GM23248 (cell line): ENCODE measurements at regions not wholly inside any gene's neighbourhood (a gene's known extent, or its start where the extent isn't known, plus 50 kb on each side); places are given as distances from the start of the nearest gene placed in this dataset.

Experiments
- DNase-seq: peaks from one replicate; pipeline ENCODE4 v3.0.0-alpha.2; 2015
- H2AFZ ChIP-seq: fragments of 200-600 bp; sonication (generic); 2 replicates; pipeline ENCODE4 v1.6.1; 2016; ENCODE audit warnings: antibody characterized with exemption
- H3F3A ChIP-seq: fragments of 200-600 bp; sonication (generic); 2 replicates; pipeline ENCODE4 v1.6.1; 2016; ENCODE audit warnings: mild to moderate bottlenecking, antibody characterized with exemption, mixed run types; ENCODE audit not compliant: insufficient read depth
- H3K27ac ChIP-seq: fragments of 200-600 bp; sonication (generic); 2 replicates; pipeline ENCODE4 v1.5.1; 2016; ENCODE audit warnings: mild to moderate bottlenecking
- H3K27me3 ChIP-seq: fragments of 200-600 bp; sonication (generic); replicated peaks from 2 replicates; pipeline ENCODE4 v1.6.1; 2016; ENCODE audit warnings: mild to moderate bottlenecking; ENCODE audit not compliant: insufficient read depth
- H3K36me3 ChIP-seq: fragments of 200-600 bp; sonication (generic); 2 replicates; pipeline ENCODE4 v1.6.1; 2016; ENCODE audit warnings: low read depth, mild to moderate bottlenecking
- H3K4me1 ChIP-seq: fragments of 200-600 bp; sonication (generic); 2 replicates; pipeline ENCODE4 v1.6.1; 2016; ENCODE audit warnings: mild to moderate bottlenecking; ENCODE audit not compliant: insufficient read depth
- H3K4me2 ChIP-seq: fragments of 200-600 bp; sonication (generic); one replicate; pipeline ENCODE4 v1.6.1; 2016; ENCODE audit warnings: mild to moderate bottlenecking; ENCODE audit not compliant: unreplicated experiment
- H3K4me3 ChIP-seq: fragments of 200-600 bp; sonication (generic); 2 replicates; pipeline ENCODE4 v1.5.1; 2016; ENCODE audit warnings: mild to moderate bottlenecking
- H3K79me2 ChIP-seq: fragments of 200-600 bp; sonication (generic); 2 replicates; pipeline ENCODE4 v1.6.1; 2016; ENCODE audit warnings: mild to moderate bottlenecking; ENCODE audit not compliant: insufficient read depth
- H3K9ac ChIP-seq: fragments of 200-600 bp; sonication (generic); 2 replicates; pipeline ENCODE4 v1.6.1; 2016; ENCODE audit warnings: mild to moderate bottlenecking
- H3K9me2 ChIP-seq: fragments of 200-600 bp; sonication (generic); 2 replicates; pipeline ENCODE4 v1.6.1; 2016; ENCODE audit warnings: mixed run types, mild to moderate bottlenecking, moderate library complexity; ENCODE audit not compliant: insufficient read depth
- H3K9me3 ChIP-seq: fragments of 200-600 bp; sonication (generic); one replicate; pipeline ENCODE4 v1.6.1; 2017; ENCODE audit warnings: low read depth
- H4K20me1 ChIP-seq: fragments of 200-600 bp; sonication (generic); 2 replicates; pipeline ENCODE4 v1.6.0; 2016; ENCODE audit not compliant: insufficient read depth
- EZH2 ChIP-seq: fragments of 200-600 bp; sonication (generic); IDR thresholded peaks from 2 replicates; pipeline ENCODE4 v1.6.1; 2018; ENCODE audit warnings: antibody characterized with exemption, mild to moderate bottlenecking; ENCODE audit not compliant: insufficient read depth, poor library complexity, severe bottlenecking
- EZH2phosphoT487 ChIP-seq: fragments of 200-600 bp; sonication (generic); IDR thresholded peaks from 2 replicates; pipeline ENCODE4 v1.6.1; 2018; ENCODE audit warnings: antibody characterized with exemption, moderate library complexity, mild to moderate bottlenecking, low read depth; ENCODE audit not compliant: insufficient read depth
- WGBS, 2 experiments: methylation state at CpG; one replicate each; pipeline ENCODE4 v1.1.6; 2015 to 2017; ENCODE audit warnings: low lambda C conversion rate in 2 of 2, low coverage in 1 of 2; ENCODE audit errors: missing lambda C conversion rate in 2 of 2; 5-methylcytosine and 5-hydroxymethylcytosine counted together
- in situ Hi-C: fragments of 300-500 bp; cut with MboI; formaldehyde crosslinking; loops from 2 replicates; pipeline ENCODE4 v1.15.0; 2020

DNA sequence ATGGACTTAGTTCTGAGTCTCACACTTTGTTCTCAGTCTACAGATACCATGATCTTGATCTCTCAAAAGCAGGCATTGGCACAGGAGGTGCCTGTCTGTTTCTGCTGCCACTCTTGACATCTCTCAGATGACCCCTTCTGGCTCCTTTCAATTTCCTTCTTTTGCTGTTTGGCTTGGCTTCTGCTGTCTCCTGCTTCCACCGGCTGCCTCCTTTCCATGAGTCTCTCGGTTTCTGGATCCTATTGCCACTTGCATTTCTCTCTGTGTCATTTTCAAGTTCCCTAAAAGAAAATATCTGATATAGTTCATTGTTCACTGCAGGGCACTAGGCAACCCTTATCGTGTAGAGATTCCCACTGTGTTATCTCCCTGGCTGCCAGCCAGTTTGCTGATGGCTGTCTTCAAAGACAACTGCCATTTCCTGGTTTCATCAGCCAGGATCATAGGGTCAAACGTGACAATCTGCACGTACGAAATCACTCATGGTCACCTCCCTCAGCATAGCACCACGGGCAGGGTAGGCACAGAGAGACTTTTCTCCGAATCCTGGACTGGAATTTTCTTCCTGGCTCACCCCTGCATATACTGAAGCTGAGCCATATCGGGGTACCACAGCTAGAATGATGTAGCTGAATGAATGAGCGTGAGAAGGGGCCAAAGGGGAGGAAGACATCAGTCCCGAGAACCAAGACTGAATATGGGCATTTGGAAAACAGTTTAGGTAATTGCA lies 144.6 kb upstream of the TMEM170B start:
- Histone ChIP-seq H3K27ac (no peak overlapping the region), H3K9me3 (no peaks in the 10 kb centered on the region), H3K9me2 (no peaks in the 10 kb centered on the region), H4K20me1 (no peaks in the 10 kb centered on the region), H2AFZ (no peak overlapping the region), H3F3A (no peaks in the 10 kb centered on the region), H3K4me3 (no peak overlapping the region), H3K36me3 (no peaks in the 10 kb centered on the region), H3K4me1 (peaks cover 12% of the 10 kb centered on the region), H3K79me2 (no peaks in the 10 kb centered on the region), H3K4me2 (no peak overlapping the region), H3K27me3 (no peaks in the 10 kb centered on the region), H3K9ac (no peak overlapping the region)
- TF ChIP-seq EZH2, result no peak
- TF ChIP-seq EZH2phosphoT487, result no peak
- DNase-seq, result no peak
- WGBS, 2 experiments, result 75 to 83% methylated on average over 11 of the region's 11 CpGs
- in situ Hi-C loops, result no loop called here

DNA sequence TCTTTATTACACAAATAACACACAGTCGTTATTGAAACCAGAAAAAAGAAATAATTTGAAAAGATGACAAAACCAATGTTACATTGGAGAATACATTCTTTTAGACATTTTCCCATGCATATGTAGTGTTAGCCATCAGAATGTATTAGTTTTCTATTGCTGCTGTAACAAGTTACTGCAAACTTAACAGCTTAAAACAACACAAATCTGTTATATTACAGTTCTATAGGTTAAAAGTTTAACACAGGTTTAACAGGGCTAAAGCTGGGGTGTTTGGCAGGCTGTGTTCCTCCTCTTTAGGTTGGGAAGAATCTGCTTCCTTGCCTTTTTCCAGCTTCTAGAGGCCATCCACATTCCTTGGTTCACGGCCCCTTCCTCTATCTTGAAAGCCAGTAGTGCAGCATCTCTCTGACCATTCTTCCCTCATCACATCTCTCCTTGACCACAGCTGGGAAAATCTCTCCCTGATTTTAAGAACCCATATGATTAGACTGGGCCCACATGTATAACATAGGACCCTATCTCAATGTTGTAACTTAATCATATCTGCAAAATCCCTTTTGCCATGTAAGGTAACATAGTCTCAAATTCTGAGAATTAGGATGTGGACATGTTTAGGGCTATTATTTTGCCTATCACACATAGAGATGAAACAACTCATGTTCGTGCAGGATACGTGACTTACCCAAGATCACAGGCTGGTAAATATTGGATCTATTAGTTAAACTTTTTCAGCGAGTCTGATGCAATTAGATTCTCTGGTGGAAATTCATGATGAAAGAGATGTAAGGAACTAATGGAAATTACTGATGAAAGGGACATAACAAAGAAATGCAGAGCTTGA lies 145.4 kb upstream of the TMEM170B start:
- no peak overlapping the region for H3K4me3 ChIP-seq
- H3K9ac ChIP-seq, result no peak overlapping the region
- in situ Hi-C loops, result no loop called here
- no peaks in the 10 kb centered on the region for H3F3A ChIP-seq
- H2AFZ ChIP-seq, result no peak overlapping the region
- no peaks in the 10 kb centered on the region for H3K9me2 ChIP-seq
- H3K36me3 ChIP-seq, result no peaks in the 10 kb centered on the region
- WGBS, 2 experiments, result 82 to 88% methylated on average over 5 of the region's 5 CpGs
- no peaks in the 10 kb centered on the region for H3K79me2 ChIP-seq
- no peaks in the 10 kb centered on the region for H4K20me1 ChIP-seq
- DNase-seq, result no peak
- peaks cover 12% of the 10 kb centered on the region for H3K4me1 ChIP-seq
- H3K27me3 ChIP-seq, result no peaks in the 10 kb centered on the region
- H3K9me3 ChIP-seq, result no peaks in the 10 kb centered on the region
- TF ChIP-seq EZH2phosphoT487, result no peak
- no peak for TF ChIP-seq EZH2
- H3K27ac ChIP-seq, result no peak overlapping the region
- no peak overlapping the region for H3K4me2 ChIP-seq

- TF ChIP-seq EZH2phosphoT487 (no peak), EZH2 (no peak)
- Histone ChIP-seq H3K27ac (no peak overlapping the region), H3K4me3 (no peak overlapping the region), H3K36me3 (no peaks in the 10 kb centered on the region), H3K79me2 (no peaks in the 10 kb centered on the region), H3K27me3 (no peaks in the 10 kb centered on the region), H3F3A (no peaks in the 10 kb centered on the region), H3K4me2 (no peak overlapping the region), H3K9me3 (no peaks in the 10 kb centered on the region), H2AFZ (no peak overlapping the region), H3K9ac (no peak overlapping the region), H4K20me1 (no peaks in the 10 kb centered on the region), H3K9me2 (no peaks in the 10 kb centered on the region), H3K4me1 (peaks cover 12% of the 10 kb centered on the region)
- 84 to 85% methylated on average over 7 of the region's 7 CpGs for WGBS, 2 experiments
- DNase-seq, result no peak
- in situ Hi-C loops, result no loop called here
Observed at GRCh38 chr6:11389977-11390376, 147.6 kb upstream of the TMEM170B start.

DNA sequence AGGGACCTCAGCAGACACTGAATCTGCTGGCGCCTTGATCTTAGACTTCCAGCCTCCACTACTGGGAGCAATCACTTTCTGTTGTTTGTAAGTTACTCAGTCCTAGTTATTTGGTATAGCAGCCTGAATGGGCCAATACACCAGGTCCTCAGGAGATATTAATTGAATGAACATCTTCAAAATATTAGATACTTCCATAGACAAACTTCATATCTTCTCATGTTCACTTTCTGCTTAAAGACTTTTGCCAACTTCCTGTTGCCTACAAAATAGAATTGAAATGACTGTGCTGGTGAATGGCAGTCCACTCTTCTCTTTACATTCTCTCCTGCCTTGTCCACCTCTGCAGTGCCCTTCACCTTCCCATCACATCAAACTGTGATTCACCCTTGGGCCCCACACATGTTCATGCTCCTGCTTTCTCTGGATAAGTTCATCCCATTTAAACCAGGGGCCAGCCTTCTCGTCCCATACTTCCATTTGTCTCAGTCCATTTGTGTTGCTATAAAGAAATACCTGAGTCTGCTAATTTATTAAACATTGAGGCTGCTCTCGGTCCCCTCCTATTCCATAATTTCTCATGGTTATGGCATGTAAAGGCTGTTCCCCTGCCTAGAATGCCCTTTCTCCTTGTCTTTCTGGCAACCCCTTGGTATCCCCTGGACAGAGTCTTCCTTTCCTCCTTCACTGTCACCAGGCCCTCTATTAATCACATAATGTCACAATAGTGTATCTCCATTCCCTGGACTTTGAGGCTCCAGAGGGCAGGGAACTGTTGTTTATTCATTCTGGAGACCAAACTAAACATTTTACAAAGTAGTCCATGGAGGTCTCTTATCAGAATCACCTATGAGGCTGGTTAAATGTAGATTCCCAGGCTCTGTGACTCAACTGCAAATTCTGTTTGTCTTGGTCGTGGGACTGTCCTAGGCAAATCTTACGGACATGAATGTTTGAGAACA lies 148.3 kb upstream of the TMEM170B start:
- Histone ChIP-seq H3K4me1 (peaks cover 8% of the 10 kb centered on the region), H3K27ac (no peak overlapping the region), H3K27me3 (no peaks in the 10 kb centered on the region), H3K9me3 (no peaks in the 10 kb centered on the region), H3K36me3 (no peaks in the 10 kb centered on the region), H2AFZ (no peak overlapping the region), H3K4me2 (no peak overlapping the region), H3K9me2 (no peaks in the 10 kb centered on the region), H3K4me3 (no peak overlapping the region), H3K79me2 (no peaks in the 10 kb centered on the region), H3K9ac (no peak overlapping the region), H3F3A (no peaks in the 10 kb centered on the region), H4K20me1 (no peaks in the 10 kb centered on the region)
- DNase-seq, result no peak
- TF ChIP-seq EZH2phosphoT487, result no peak
- TF ChIP-seq EZH2, result no peak
- in situ Hi-C loops, result no loop called here
- 69 to 72% methylated on average over 5 of the region's 5 CpGs for WGBS, 2 experiments
